Thyroid gland (tissue), 4 donors: ENCODE measurements at regions not wholly inside any gene's neighbourhood (a gene's known extent, or its start where the extent isn't known, plus 50 kb on each side); places are given as distances from the start of the nearest gene placed in this dataset.

Experiments
- DNase-seq, 2 donors: peaks; one replicate each; pipeline ENCODE4 v3.0.0-alpha.2; 2019
- H3K27ac ChIP-seq, 3 donors: fragments of 200-600 bp; sonication (generic); 1 replicate in 2 of 3; 2 replicates in 1 of 3; pipeline ENCODE4 v1.5.1; 2016 to 2019; ENCODE audit warnings: mild to moderate bottlenecking in 1 of 3, moderate library complexity in 1 of 3
- H3K27me3 ChIP-seq: fragments of 200-600 bp; sonication (generic); one replicate; pipeline ENCODE4 v1.5.1; 2019
- H3K36me3 ChIP-seq, 2 donors: fragments of 200-600 bp; sonication (generic); one replicate each; pipeline ENCODE4 v1.5.1; 2016 to 2019
- H3K4me1 ChIP-seq, 2 donors: fragments of 200-600 bp; sonication (generic); one replicate each; pipeline ENCODE4 v1.5.1; 2017 to 2019
- H3K4me3 ChIP-seq, 3 donors: fragments of 200-600 bp; sonication (generic); replicated peaks in 1 of 3; 1 replicate in 2 of 3; 2 replicates in 1 of 3; pipeline ENCODE4 v1.5.1; 2016; ENCODE audit warnings: mild to moderate bottlenecking in 1 of 3
- H3K9me3 ChIP-seq: fragments of 200-600 bp; sonication (generic); one replicate; pipeline ENCODE4 v1.5.1; 2017
- POLR2A ChIP-seq, 2 donors: fragments of 450-650 bp; IDR thresholded peaks; one replicate each; pipeline ENCODE4 v1.6.1; 2017; ENCODE audit warnings: antibody characterized with exemption in 2 of 2, mild to moderate bottlenecking in 2 of 2, moderate library complexity in 1 of 2
- WGBS, 2 donors: methylation state at CpG; one replicate each; pipeline ENCODE4 v1.1.5; 2017; 5-methylcytosine and 5-hydroxymethylcytosine counted together
- intact Hi-C: fragments of 100-400 bp; cut with DNase I; formaldehyde crosslinking; loops from one replicate; pipeline ENCODE4 v1.15.1; 2023
- TF ChIP-seq, protein P1 (sequence below), 6 experiments: fragments of 200-600 bp in 3 of 6; fragments of 450-650 bp in 3 of 6; sonication (generic) in 3 of 6; IDR thresholded peaks; one replicate each; pipeline ENCODE4 v1.5.1; 2016 to 2019; ENCODE audit warnings: antibody characterized with exemption in 6 of 6, mild to moderate bottlenecking in 2 of 6, inconsistent platforms in 1 of 6, moderate library complexity in 1 of 6

DNA sequence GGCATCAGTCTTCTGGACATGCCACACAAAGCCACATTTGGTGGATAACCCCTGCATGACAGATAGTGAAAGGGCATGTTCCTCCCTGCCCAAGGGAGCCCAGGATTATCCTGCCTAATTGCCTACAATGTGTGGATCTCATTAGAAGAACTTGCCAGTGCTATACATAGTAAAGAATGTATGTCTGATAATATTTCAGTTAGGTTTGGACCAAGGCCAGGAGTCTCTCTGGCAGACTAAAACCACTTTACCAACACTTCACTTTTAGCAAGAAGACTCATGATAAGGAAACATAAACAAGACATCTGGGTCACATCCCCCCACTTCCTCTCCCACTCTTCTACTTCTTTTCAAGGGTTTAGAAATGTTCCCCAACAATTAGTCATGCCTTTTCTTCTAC is 196.7 kb downstream of the MTERF1 start:
- no peaks in the 10 kb centered on the region for H3K9me3 ChIP-seq
- H3K4me1 ChIP-seq, result no peaks in the 10 kb centered on the region
- H3K27me3 ChIP-seq, result no peaks in the 10 kb centered on the region
- intact Hi-C loops, result no loop called here
- H3K36me3 ChIP-seq, result no peaks in the 10 kb centered on the region
- TF ChIP-seq, protein P1, sequence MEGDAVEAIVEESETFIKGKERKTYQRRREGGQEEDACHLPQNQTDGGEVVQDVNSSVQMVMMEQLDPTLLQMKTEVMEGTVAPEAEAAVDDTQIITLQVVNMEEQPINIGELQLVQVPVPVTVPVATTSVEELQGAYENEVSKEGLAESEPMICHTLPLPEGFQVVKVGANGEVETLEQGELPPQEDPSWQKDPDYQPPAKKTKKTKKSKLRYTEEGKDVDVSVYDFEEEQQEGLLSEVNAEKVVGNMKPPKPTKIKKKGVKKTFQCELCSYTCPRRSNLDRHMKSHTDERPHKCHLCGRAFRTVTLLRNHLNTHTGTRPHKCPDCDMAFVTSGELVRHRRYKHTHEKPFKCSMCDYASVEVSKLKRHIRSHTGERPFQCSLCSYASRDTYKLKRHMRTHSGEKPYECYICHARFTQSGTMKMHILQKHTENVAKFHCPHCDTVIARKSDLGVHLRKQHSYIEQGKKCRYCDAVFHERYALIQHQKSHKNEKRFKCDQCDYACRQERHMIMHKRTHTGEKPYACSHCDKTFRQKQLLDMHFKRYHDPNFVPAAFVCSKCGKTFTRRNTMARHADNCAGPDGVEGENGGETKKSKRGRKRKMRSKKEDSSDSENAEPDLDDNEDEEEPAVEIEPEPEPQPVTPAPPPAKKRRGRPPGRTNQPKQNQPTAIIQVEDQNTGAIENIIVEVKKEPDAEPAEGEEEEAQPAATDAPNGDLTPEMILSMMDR (IDR thresholded peaks at IDR 0.05), result no peak
- TF ChIP-seq POLR2A (IDR thresholded peaks at IDR 0.05), result no peak
- H3K4me3 ChIP-seq, result no peak overlapping the region
- no peak overlapping the region for H3K27ac ChIP-seq
- no peak for DNase-seq

- no peak overlapping the region for H3K4me3 ChIP-seq
- 86 to 92% methylated on average over 1 of the region's 1 CpG for WGBS, 2 donors
- TF ChIP-seq, protein P1 (IDR thresholded peaks at IDR 0.05), result no peak
- TF ChIP-seq POLR2A (IDR thresholded peaks at IDR 0.05), result no peak
- H3K27me3 ChIP-seq, result no peaks in the 10 kb centered on the region
- intact Hi-C loops, result no loop called here
- H3K4me1 ChIP-seq, result no peaks in the 10 kb centered on the region
- no peak for DNase-seq
- no peak overlapping the region for H3K27ac ChIP-seq
- H3K9me3 ChIP-seq, result no peaks in the 10 kb centered on the region
- no peaks in the 10 kb centered on the region for H3K36me3 ChIP-seq
Measured at GRCh38 chr7:91685544-91685943, 195.0 kb downstream of the MTERF1 start.

DNA sequence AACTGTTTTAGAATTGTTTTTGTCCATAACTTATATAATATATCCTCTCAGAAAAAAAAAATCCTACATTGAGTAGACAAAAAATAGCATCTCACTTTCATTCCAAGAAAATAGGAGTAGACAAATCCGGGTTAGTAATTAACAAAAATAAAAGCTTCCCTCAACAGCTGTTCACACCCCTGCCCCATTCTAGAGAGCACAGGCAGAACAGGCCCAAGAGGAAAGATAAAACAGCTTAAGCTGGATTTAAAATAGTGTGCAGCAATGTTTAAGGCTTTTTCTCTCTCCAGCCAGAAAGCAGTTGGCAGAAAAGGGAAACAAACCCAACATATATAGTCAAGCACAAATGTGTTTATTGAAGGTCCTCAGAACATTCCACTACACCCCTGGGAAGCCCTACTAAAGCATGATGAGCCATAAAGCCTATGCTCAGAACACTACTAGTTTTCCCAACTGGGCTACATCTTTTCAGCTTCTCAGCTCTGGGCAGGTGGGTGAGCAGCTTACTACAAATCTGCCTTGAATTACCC is 189.9 kb downstream of the MTERF1 start:
- DNase-seq, result no peak
- H3K4me1 ChIP-seq, result peaks cover 0 to 13% of the 10 kb centered on the region in 2 donors
- WGBS, 2 donors, result 69 to 73% methylated on average over 1 of the region's 1 CpG
- no peak overlapping the region for H3K27ac ChIP-seq
- H3K9me3 ChIP-seq, result no peaks in the 10 kb centered on the region
- H3K27me3 ChIP-seq, result no peaks in the 10 kb centered on the region
- intact Hi-C loops, result no loop called here
- TF ChIP-seq, protein P1 (IDR thresholded peaks at IDR 0.05), result no peak
- no peak for TF ChIP-seq POLR2A (IDR thresholded peaks at IDR 0.05)
- no peak overlapping the region for H3K4me3 ChIP-seq
- no peaks in the 10 kb centered on the region for H3K36me3 ChIP-seq

GRCh38 chr7:91691865-91692264 is 188.6 kb downstream of the MTERF1 start:
- TF ChIP-seq POLR2A (IDR thresholded peaks at IDR 0.05), result no peak
- TF ChIP-seq, protein P1 (IDR thresholded peaks at IDR 0.05), result no peak
- H3K27me3 ChIP-seq, result no peaks in the 10 kb centered on the region
- no peak overlapping the region for H3K4me3 ChIP-seq
- H3K27ac ChIP-seq, result no peak overlapping the region
- intact Hi-C loops, result no loop called here
- no peak for DNase-seq
- WGBS, 2 donors, result 93 to 94% methylated on average over 6 of the region's 6 CpGs
- H3K36me3 ChIP-seq, result no peaks in the 10 kb centered on the region
- peaks cover 0 to 13% of the 10 kb centered on the region in 2 donors for H3K4me1 ChIP-seq
- no peaks in the 10 kb centered on the region for H3K9me3 ChIP-seq

GRCh38 chr7:91692800-91693199 is 187.7 kb downstream of the MTERF1 start:
- no peak overlapping the region for H3K4me3 ChIP-seq
- no peaks in the 10 kb centered on the region for H3K27me3 ChIP-seq
- no peak overlapping the region for H3K27ac ChIP-seq
- no peaks in the 10 kb centered on the region for H3K36me3 ChIP-seq
- 46 to 57% methylated on average over 3 of the region's 3 CpGs for WGBS, 2 donors
- intact Hi-C loops, result no loop called here
- DNase-seq, result no peak
- H3K9me3 ChIP-seq, result no peaks in the 10 kb centered on the region
- TF ChIP-seq, protein P1 (IDR thresholded peaks at IDR 0.05), result no peak
- TF ChIP-seq POLR2A (IDR thresholded peaks at IDR 0.05), result no peak
- peaks cover 0 to 13% of the 10 kb centered on the region in 2 donors for H3K4me1 ChIP-seq
